ENCODE measurements at regions not wholly inside any gene's neighbourhood (a gene's known extent, or its start where the extent isn't known, plus 50 kb on each side); places are given as distances from the start of the nearest gene placed in this dataset.

DNA sequence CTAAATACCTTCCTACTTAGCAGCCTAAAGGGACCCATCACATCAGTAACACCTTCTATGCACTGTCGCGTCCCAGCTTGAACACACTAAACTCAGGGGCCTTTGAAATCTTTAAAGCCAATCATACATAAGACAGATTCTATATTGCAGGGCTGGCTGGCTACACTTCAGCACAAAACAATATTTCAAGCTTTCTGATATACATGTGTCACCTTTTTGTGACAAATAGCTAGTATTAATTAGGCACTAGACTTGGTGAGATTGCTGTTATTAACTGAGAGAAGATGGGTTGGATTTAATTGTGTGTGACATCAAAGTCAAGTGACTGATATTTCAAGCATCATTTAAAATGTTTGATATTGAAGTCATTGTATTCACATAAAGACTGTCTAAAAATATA is 148.4 kb downstream of the ZIC4 start:
- Histone ChIP-seq H3K14ac (replicated peaks; ENCODE audit: low read depth, low read length) (no peak overlapping the region), H3K4me3 (ENCODE audit: insufficient read depth, low read depth, low read length) (no peak overlapping the region), H2BK20ac (ENCODE audit: low read depth, low read length) (no peak overlapping the region), H3K4me2 (ENCODE audit: low read depth, low read length) (no peak overlapping the region), H3K56ac (ENCODE audit: extremely low read depth, insufficient read depth, low read length) (no peak overlapping the region), H3K36me3 (ENCODE audit: control insufficient read depth, insufficient read depth, low read length) (no peaks in the 10 kb centered on the region), H3K23ac (ENCODE audit: low read depth, low read length) (no peak overlapping the region), H3K18ac (ENCODE audit: low read depth, low read length) (no peak overlapping the region), H3K9me3 (ENCODE audit: control insufficient read depth, insufficient read depth, low read length) (no peaks in the 10 kb centered on the region), H4K91ac (ENCODE audit: insufficient read depth, low read depth, low read length) (no peak overlapping the region), H4K8ac (ENCODE audit: low read depth in 2 of 2, low read length in 2 of 2) (no peak overlapping the region), H3K4ac (ENCODE audit: low read depth, low read length) (no peak overlapping the region), H4K20me1 (ENCODE audit: insufficient read depth, low read length) (no peaks in the 10 kb centered on the region), H2BK5ac (ENCODE audit: low read depth, low read length, poor library complexity, severe bottlenecking) (no peak overlapping the region), H2AFZ (replicated peaks; ENCODE audit: low read length, poor library complexity) (no peak overlapping the region), H4K5ac (ENCODE audit: low read depth, low read length) (no peak overlapping the region), H3K4me1 (ENCODE audit: control insufficient read depth, insufficient read depth, low read length) (no peaks in the 10 kb centered on the region), H2BK120ac (ENCODE audit: low read depth, low read length) (no peak overlapping the region), H3K79me1 (ENCODE audit: low read depth in 1 of 2, low read length in 2 of 2) (no peaks in the 10 kb centered on the region), H2AK5ac (ENCODE audit: low read depth, low read length) (no peak overlapping the region), H3K9me1 (ENCODE audit: insufficient read depth, low read length) (no peaks in the 10 kb centered on the region), H3K9ac (ENCODE audit: low read depth, low read length) (no peak overlapping the region), H3K27ac (ENCODE audit: insufficient read depth, low read length) (no peak overlapping the region), H2BK15ac (ENCODE audit: low read depth, low read length) (no peak overlapping the region), H2AK9ac (replicated peaks; ENCODE audit: low read depth, low read length, poor library complexity) (no peak overlapping the region), H3K27me3 (ENCODE audit: control insufficient read depth, insufficient read depth, low read length) (no peaks in the 10 kb centered on the region)
- TF ChIP-seq FOS (IDR thresholded peaks at IDR 0.05; ENCODE audit: low read depth, low read length) (no peak), CEBPB (IDR thresholded peaks at IDR 0.05; ENCODE audit: low read depth, low read length) (no peak), MAZ (IDR thresholded peaks at IDR 0.05; ENCODE audit: borderline replicate concordance, low read depth, low read length) (no peak), POLR2A (IDR thresholded peaks at IDR 0.05; ENCODE audit: low read depth, low read length) (no peak), MAFK (IDR thresholded peaks at IDR 0.05; ENCODE audit: low read depth, low read length) (no peak)
- POLR2A ChIA-PET (ENCODE audit: unreplicated experiment): no interaction called here
- CTCF ChIA-PET: no interaction called here
- no TSS peak for BruUV-seq (replicated peaks)
- in situ Hi-C loops (cut with MboI; ENCODE audit: low sequenced_read_pairs): no loop called here
- no CpG with 5 or more reads among the region's 2 CpGs for WGBS, 2 experiments (ENCODE audit: extremely low coverage in 2 of 2, insufficient read length in 1 of 2)
- DNase-seq (no peak), ATAC-seq (ENCODE audit: low read depth) (no peak)
- intact Hi-C loops (cut with micrococcal nuclease): no loop called here
- dilution Hi-C loops (cut with HindIII; ENCODE audit: low sequenced_read_pairs, unreplicated experiment): no loop called here
